IMR-90 (cell line): ENCODE measurements at regions not wholly inside any gene's neighbourhood (a gene's known extent, or its start where the extent isn't known, plus 50 kb on each side); places are given as distances from the start of the nearest gene placed in this dataset.

ENCODE experiments used
- ATAC-seq: fragments of 200-7000 bp; cut with Tn5 transposase; 2 replicates; pipeline ENCODE4 v1.9.1; 2020; ENCODE audit warnings: low read depth, mild to moderate bottlenecking, moderate library complexity
- BruUV-seq: library from RNA; stranded (reverse); fragments of 400-500 nt; replicated peaks from 2 replicates; lab custom pipeline; 2021; lab: Mats Ljungman, UMichigan
- CTCF ChIA-PET: fragments of 300-600 bp; formaldehyde crosslinking; extraction: SDS; loops from one replicate; lab custom pipeline; 2021; ENCODE audit warnings: antibody characterized with exemption; lab: Yijun Ruan, JAX
- POLR2A ChIA-PET: fragments of 300-600 bp; sonication (Branson Sonifier 250); formaldehyde crosslinking; loops from one replicate; lab custom pipeline; 2022; ENCODE audit warnings: antibody characterized with exemption; ENCODE audit not compliant: unreplicated experiment; lab: Charles Lee
- DNase-seq: peaks from one replicate; pipeline ENCODE4 v3.0.0; 2013
- H2AFZ ChIP-seq: replicated peaks from 2 replicates; pipeline ENCODE3; 2013; ENCODE audit warnings: low read length, mild to moderate bottlenecking; ENCODE audit not compliant: poor library complexity
- H2AK5ac ChIP-seq: 2 replicates; pipeline ENCODE4 v1.6.1; 2013; ENCODE audit warnings: low read depth, low read length, inconsistent platforms
- H2AK9ac ChIP-seq: replicated peaks from 2 replicates; pipeline ENCODE3; 2013; ENCODE audit warnings: mild to moderate bottlenecking, low read depth, low read length, moderate library complexity; ENCODE audit not compliant: poor library complexity
- H2BK120ac ChIP-seq: 2 replicates; pipeline ENCODE4 v1.6.1; 2013; ENCODE audit warnings: low read depth, low read length, inconsistent platforms
- H2BK15ac ChIP-seq: 3 replicates; pipeline ENCODE4 v1.6.1; 2013; ENCODE audit warnings: low read depth, low read length, inconsistent platforms
- H2BK20ac ChIP-seq: 2 replicates; pipeline ENCODE4 v1.6.1; 2013; ENCODE audit warnings: low read depth, mild to moderate bottlenecking, inconsistent platforms, low read length, moderate library complexity
- H2BK5ac ChIP-seq: 2 replicates; pipeline ENCODE4 v1.6.1; 2013; ENCODE audit warnings: mild to moderate bottlenecking, low read depth, low read length, inconsistent platforms; ENCODE audit not compliant: poor library complexity, severe bottlenecking
- H3K14ac ChIP-seq: replicated peaks from 2 replicates; pipeline ENCODE4 v1.6.1; 2013; ENCODE audit warnings: low read depth, low read length, inconsistent platforms
- H3K18ac ChIP-seq: 2 replicates; pipeline ENCODE4 v1.6.1; 2013; ENCODE audit warnings: low read depth, low read length, control low read depth
- H3K23ac ChIP-seq: 2 replicates; pipeline ENCODE4 v1.6.1; 2013; ENCODE audit warnings: low read depth, low read length, inconsistent platforms
- H3K27ac ChIP-seq: 2 replicates; pipeline ENCODE4 v1.5.1; 2013; ENCODE audit warnings: mild to moderate bottlenecking, control low read depth, low read length; ENCODE audit not compliant: insufficient read depth
- H3K27me3 ChIP-seq: 2 replicates; pipeline ENCODE4 v1.6.1; 2013; ENCODE audit warnings: low read length; ENCODE audit not compliant: control insufficient read depth, insufficient read depth
- H3K36me3 ChIP-seq: 2 replicates; pipeline ENCODE4 v1.6.1; 2013; ENCODE audit warnings: low read length, mixed read lengths; ENCODE audit not compliant: control insufficient read depth, insufficient read depth
- H3K4ac ChIP-seq: 2 replicates; pipeline ENCODE4 v1.6.1; 2013; ENCODE audit warnings: low read depth, low read length, inconsistent platforms
- H3K4me1 ChIP-seq: 2 replicates; pipeline ENCODE4 v1.6.1; 2013; ENCODE audit warnings: low read length, mixed read lengths; ENCODE audit not compliant: control insufficient read depth, insufficient read depth
- H3K4me2 ChIP-seq: 2 replicates; pipeline ENCODE4 v1.6.1; 2013; ENCODE audit warnings: low read depth, mild to moderate bottlenecking, control low read depth, low read length, moderate library complexity
- H3K4me3 ChIP-seq: 2 replicates; pipeline ENCODE4 v1.5.1; 2013; ENCODE audit warnings: low read depth, mild to moderate bottlenecking, control low read depth, low read length, moderate library complexity; ENCODE audit not compliant: insufficient read depth
- H3K56ac ChIP-seq: 2 replicates; pipeline ENCODE4 v1.6.1; 2013; ENCODE audit warnings: low read length, inconsistent platforms; ENCODE audit not compliant: insufficient read depth; ENCODE audit errors: extremely low read depth
- H3K79me1 ChIP-seq, 2 experiments: 2 replicates each; pipeline ENCODE4 v1.6.1; 2013; ENCODE audit warnings: low read length in 2 of 2, inconsistent platforms in 1 of 2, low read depth in 1 of 2
- H3K9ac ChIP-seq: 2 replicates; pipeline ENCODE4 v1.6.1; 2013; ENCODE audit warnings: low read depth, low read length, control low read depth
- H3K9me1 ChIP-seq: 2 replicates; pipeline ENCODE4 v1.6.1; 2013; ENCODE audit warnings: low read length, inconsistent platforms; ENCODE audit not compliant: insufficient read depth
- H3K9me3 ChIP-seq: 2 replicates; pipeline ENCODE4 v1.6.1; 2013; ENCODE audit warnings: low read length; ENCODE audit not compliant: control insufficient read depth, insufficient read depth
- H4K20me1 ChIP-seq: 2 replicates; pipeline ENCODE4 v1.6.1; 2013; ENCODE audit warnings: low read length, inconsistent platforms; ENCODE audit not compliant: insufficient read depth
- H4K5ac ChIP-seq: 2 replicates; pipeline ENCODE4 v1.6.1; 2013; ENCODE audit warnings: mild to moderate bottlenecking, low read depth, low read length, control low read depth
- H4K8ac ChIP-seq, 2 experiments: 2 replicates each; pipeline ENCODE4 v1.6.1; 2013; ENCODE audit warnings: low read depth in 2 of 2, low read length in 2 of 2, control low read depth in 1 of 2, inconsistent platforms in 1 of 2
- H4K91ac ChIP-seq: 2 replicates; pipeline ENCODE4 v1.6.1; 2013; ENCODE audit warnings: low read depth, low read length, inconsistent platforms; ENCODE audit not compliant: insufficient read depth
- FOS ChIP-seq: fragments of 150-350 bp; IDR thresholded peaks from 2 replicates; pipeline ENCODE4 v1.6.1; 2016; ENCODE audit warnings: low read depth, low read length
- MAFK ChIP-seq: IDR thresholded peaks from 2 replicates; pipeline ENCODE4 v1.6.1; 2012; ENCODE audit warnings: low read depth, low read length, improper control_type of control experiment
- RAD21 ChIP-seq: IDR thresholded peaks from 2 replicates; pipeline ENCODE4 v1.6.1; 2012; ENCODE audit warnings: low read length, improper control_type of control experiment
- RCOR1 ChIP-seq: IDR thresholded peaks from 2 replicates; pipeline ENCODE4 v1.6.1; 2012; ENCODE audit warnings: mild to moderate bottlenecking, low read length, improper control_type of control experiment; ENCODE audit not compliant: insufficient replicate concordance
- WGBS, 2 experiments: methylation state at CpG; one replicate each; pipeline versions ENCODE4 v1.1.5 to v1.1.7; 2013; ENCODE audit warnings: missing lambda C conversion rate in 2 of 2; ENCODE audit not compliant: insufficient read length in 1 of 2; ENCODE audit errors: extremely low coverage in 2 of 2; 5-methylcytosine and 5-hydroxymethylcytosine counted together
- dilution Hi-C: fragments of 300-500 bp; cut with HindIII; formaldehyde crosslinking; loops from one replicate; pipeline ENCODE4 v1.14.3; 2018; ENCODE audit warnings: low sequenced_read_pairs; ENCODE audit not compliant: unreplicated experiment
- in situ Hi-C: fragments of 300-500 bp; cut with MboI; formaldehyde crosslinking; loops from 3 replicates; pipeline ENCODE4 v1.14.3; 2019; ENCODE audit warnings: low sequenced_read_pairs, inconsistent platforms, mixed read lengths
- intact Hi-C: fragments of 100-400 bp; cut with micrococcal nuclease; formaldehyde crosslinking; loops from 2 replicates; pipeline ENCODE4 v1.10.0; 2022

GRCh38 chr2:234686088-234686890 lies 189.4 kb upstream of the ARL4C start:
- no peak for DNase-seq
- TF ChIP-seq RAD21: no peak
- no peak for TF ChIP-seq RCOR1
- TF ChIP-seq MAFK: no peak
- TF ChIP-seq FOS: no peak

More at GRCh38 chr2:234686088-234686890, 189.4 kb upstream of the ARL4C start:
- H3K79me1 ChIP-seq: peaks cover 0 to 12% of the 10 kb centered on the region in 2 experiments; a peak in 2 of 4 replicates
- CTCF ChIA-PET: interaction anchor here (0.6 kb wide), 1 partner anchor 20 kb away, joined by 3 read pairs; no protein-coding TSS in a partner anchor
- no CpG with 5 or more reads among the region's 4 CpGs for WGBS, 2 experiments
- H2BK15ac ChIP-seq: peak overlapping the region; percentile 96; the same call in 2 of the 3 replicates
- H3K9me3 ChIP-seq: no peaks in the 10 kb centered on the region
- ATAC-seq: peak; percentile 74
- H2AK9ac ChIP-seq: peak overlapping the region; percentile 65
- POLR2A ChIA-PET: no interaction called here
- H2BK20ac ChIP-seq: peak overlapping the region; percentile 84
- peak overlapping the region; percentile 84 for H4K91ac ChIP-seq
- 0 out of 2 replicates have a peak overlapping the region, but pooled peaks have one; percentile 25 for H4K5ac ChIP-seq
- no peaks in the 10 kb centered on the region for H3K27me3 ChIP-seq
- H3K4me1 ChIP-seq: peaks cover 15% of the 10 kb centered on the region
- peak overlapping the region; percentile 80 for H2AFZ ChIP-seq
- peak overlapping the region; percentile 34; the same call in 1 of the 2 replicates for H3K4me2 ChIP-seq
- H3K9me1 ChIP-seq: peaks cover 16% of the 10 kb centered on the region
- no peaks in the 10 kb centered on the region for H4K20me1 ChIP-seq
- dilution Hi-C loops: no loop called here
- H2BK120ac ChIP-seq: peak overlapping the region; percentile 85
- peak overlapping the region; percentile 84 for H3K14ac ChIP-seq
- H4K8ac ChIP-seq: peak overlapping the region in 1 of 2 experiments; percentile 90; a peak in 2 of 4 replicates
- H3K18ac ChIP-seq: peak overlapping the region; percentile 69; the same call in 1 of the 2 replicates
- peak overlapping the region; percentile 67; the same call in 1 of the 2 replicates for H3K4ac ChIP-seq
- H3K56ac ChIP-seq: no peak overlapping the region
- peak overlapping the region; percentile 88 for H2AK5ac ChIP-seq
- no TSS peak for BruUV-seq
- in situ Hi-C loops: no loop called here
- H3K23ac ChIP-seq: no peak overlapping the region; the same call in 1 of the 2 replicates
- H2BK5ac ChIP-seq: peak overlapping the region; percentile 58
- no peak overlapping the region for H3K4me3 ChIP-seq
- H3K9ac ChIP-seq: no peak overlapping the region; the same call in 1 of the 2 replicates
- H3K36me3 ChIP-seq: no peaks in the 10 kb centered on the region
- H3K27ac ChIP-seq: no peak overlapping the region
- intact Hi-C loops: no loop called here
